Neural progenitor cell (in vitro differentiated cells): ENCODE measurements at regions not wholly inside any gene's neighbourhood (a gene's known extent, or its start where the extent isn't known, plus 50 kb on each side); places are given as distances from the start of the nearest gene placed in this dataset.

Experiments
- CTCF ChIP-seq: fragments of 200-600 bp; sonication (generic); IDR thresholded peaks from 2 replicates; pipeline ENCODE4 v1.5.1; 2017; ENCODE audit warnings: antibody characterized with exemption, mild to moderate bottlenecking
- EZH2 ChIP-seq: fragments of 200-600 bp; sonication (generic); IDR thresholded peaks from 2 replicates; pipeline ENCODE4 v1.6.1; 2017; ENCODE audit warnings: antibody characterized with exemption, mild to moderate bottlenecking, moderate library complexity
- EZH2phosphoT487 ChIP-seq: fragments of 200-600 bp; sonication (generic); IDR thresholded peaks from 2 replicates; pipeline ENCODE4 v1.6.1; 2017; ENCODE audit warnings: antibody characterized with exemption

DNA sequence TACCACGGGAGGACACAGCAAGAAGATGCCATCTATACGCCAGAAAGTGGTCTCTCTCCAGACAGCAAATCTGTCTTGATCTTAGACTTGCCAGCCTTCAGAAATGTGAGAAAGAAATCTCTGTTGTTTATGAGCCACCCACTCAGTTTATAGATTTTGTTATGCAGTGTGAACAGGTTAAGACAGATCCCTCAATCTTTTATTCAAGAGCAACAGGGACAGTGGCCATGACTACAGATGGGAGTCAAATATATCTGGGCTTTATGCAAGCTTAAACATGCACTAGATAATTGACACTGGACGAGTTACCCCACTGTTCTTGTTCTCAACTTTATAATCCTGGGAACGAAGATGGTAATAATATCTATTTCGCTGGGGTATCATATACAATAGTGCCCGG lies 288.7 kb downstream of the RPAP3 start:
- TF ChIP-seq CTCF (no peak), EZH2 (no peak), EZH2phosphoT487 (no peak)
